ENCODE measurements at regions not wholly inside any gene's neighbourhood (a gene's known extent, or its start where the extent isn't known, plus 50 kb on each side); places are given as distances from the start of the nearest gene placed in this dataset.

- Histone ChIP-seq H3K9me1 (ENCODE audit: insufficient read depth, low read length) (no peaks in the 10 kb centered on the region), H3K4me2 (ENCODE audit: low read depth, low read length) (no peak overlapping the region), H2AK9ac (replicated peaks; ENCODE audit: low read depth, low read length, poor library complexity) (no peak overlapping the region), H3K18ac (ENCODE audit: low read depth, low read length) (no peak overlapping the region), H3K4me1 (ENCODE audit: control insufficient read depth, insufficient read depth, low read length) (no peaks in the 10 kb centered on the region), H3K27me3 (ENCODE audit: control insufficient read depth, insufficient read depth, low read length) (peaks cover 10% of the 10 kb centered on the region), H3K9ac (ENCODE audit: low read depth, low read length) (no peak overlapping the region), H4K8ac (ENCODE audit: low read depth in 2 of 2, low read length in 2 of 2) (no peak overlapping the region), H2BK15ac (ENCODE audit: low read depth, low read length) (no peak overlapping the region), H3K27ac (ENCODE audit: insufficient read depth, low read length) (no peak overlapping the region), H3K9me3 (ENCODE audit: control insufficient read depth, insufficient read depth, low read length) (no peaks in the 10 kb centered on the region), H3K23ac (ENCODE audit: low read depth, low read length) (no peak overlapping the region), H2BK120ac (ENCODE audit: low read depth, low read length) (no peak overlapping the region), H3K4me3 (ENCODE audit: insufficient read depth, low read depth, low read length) (no peak overlapping the region), H2BK20ac (ENCODE audit: low read depth, low read length) (no peak overlapping the region), H4K91ac (ENCODE audit: insufficient read depth, low read depth, low read length) (no peak overlapping the region), H3K56ac (ENCODE audit: extremely low read depth, insufficient read depth, low read length) (no peak overlapping the region), H3K79me1 (ENCODE audit: low read depth in 1 of 2, low read length in 2 of 2) (no peaks in the 10 kb centered on the region), H4K5ac (ENCODE audit: low read depth, low read length) (no peak overlapping the region), H2BK5ac (ENCODE audit: low read depth, low read length, poor library complexity, severe bottlenecking) (no peak overlapping the region), H3K14ac (replicated peaks; ENCODE audit: low read depth, low read length) (no peak overlapping the region), H4K20me1 (ENCODE audit: insufficient read depth, low read length) (no peaks in the 10 kb centered on the region), H2AK5ac (ENCODE audit: low read depth, low read length) (no peak overlapping the region), H3K4ac (ENCODE audit: low read depth, low read length) (no peak overlapping the region), H3K36me3 (ENCODE audit: control insufficient read depth, insufficient read depth, low read length) (no peaks in the 10 kb centered on the region), H2AFZ (replicated peaks; ENCODE audit: low read length, poor library complexity) (no peak overlapping the region)
- ATAC-seq (ENCODE audit: low read depth) (no peak), DNase-seq (no peak)
- TF ChIP-seq CHD1 (IDR thresholded peaks at IDR 0.05; ENCODE audit: low read depth, low read length) (no peak), USF2 (IDR thresholded peaks at IDR 0.05; ENCODE audit: low read depth, low read length) (no peak), MAZ (IDR thresholded peaks at IDR 0.05; ENCODE audit: borderline replicate concordance, low read depth, low read length) (no peak), CEBPB (IDR thresholded peaks at IDR 0.05; ENCODE audit: low read depth, low read length) (no peak), BHLHE40 (IDR thresholded peaks at IDR 0.05; ENCODE audit: low read depth, low read length) (no peak), FOS (IDR thresholded peaks at IDR 0.05; ENCODE audit: low read depth, low read length) (no peak), MAFK (IDR thresholded peaks at IDR 0.05; ENCODE audit: low read depth, low read length) (no peak), RCOR1 (IDR thresholded peaks at IDR 0.05; ENCODE audit: insufficient replicate concordance, low read length) (no peak), RAD21 (IDR thresholded peaks at IDR 0.05; ENCODE audit: low read length) (no peak), RFX5 (IDR thresholded peaks at IDR 0.05; ENCODE audit: low read depth, low read length) (no peak), MXI1 (IDR thresholded peaks at IDR 0.05; ENCODE audit: borderline replicate concordance, low read depth, low read length) (no peak), NFE2L2 (IDR thresholded peaks at IDR 0.05; ENCODE audit: low read depth, low read length) (no peak), POLR2A (IDR thresholded peaks at IDR 0.05; ENCODE audit: low read depth, low read length) (no peak), SMC3 (IDR thresholded peaks at IDR 0.05; ENCODE audit: low read depth, low read length) (no peak)
- TF ChIP-seq, protein P1, sequence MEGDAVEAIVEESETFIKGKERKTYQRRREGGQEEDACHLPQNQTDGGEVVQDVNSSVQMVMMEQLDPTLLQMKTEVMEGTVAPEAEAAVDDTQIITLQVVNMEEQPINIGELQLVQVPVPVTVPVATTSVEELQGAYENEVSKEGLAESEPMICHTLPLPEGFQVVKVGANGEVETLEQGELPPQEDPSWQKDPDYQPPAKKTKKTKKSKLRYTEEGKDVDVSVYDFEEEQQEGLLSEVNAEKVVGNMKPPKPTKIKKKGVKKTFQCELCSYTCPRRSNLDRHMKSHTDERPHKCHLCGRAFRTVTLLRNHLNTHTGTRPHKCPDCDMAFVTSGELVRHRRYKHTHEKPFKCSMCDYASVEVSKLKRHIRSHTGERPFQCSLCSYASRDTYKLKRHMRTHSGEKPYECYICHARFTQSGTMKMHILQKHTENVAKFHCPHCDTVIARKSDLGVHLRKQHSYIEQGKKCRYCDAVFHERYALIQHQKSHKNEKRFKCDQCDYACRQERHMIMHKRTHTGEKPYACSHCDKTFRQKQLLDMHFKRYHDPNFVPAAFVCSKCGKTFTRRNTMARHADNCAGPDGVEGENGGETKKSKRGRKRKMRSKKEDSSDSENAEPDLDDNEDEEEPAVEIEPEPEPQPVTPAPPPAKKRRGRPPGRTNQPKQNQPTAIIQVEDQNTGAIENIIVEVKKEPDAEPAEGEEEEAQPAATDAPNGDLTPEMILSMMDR (conservative IDR thresholded peaks at IDR 0.05; ENCODE audit: low read depth, low read length): no peak
- TF ChIP-seq, protein P2, sequence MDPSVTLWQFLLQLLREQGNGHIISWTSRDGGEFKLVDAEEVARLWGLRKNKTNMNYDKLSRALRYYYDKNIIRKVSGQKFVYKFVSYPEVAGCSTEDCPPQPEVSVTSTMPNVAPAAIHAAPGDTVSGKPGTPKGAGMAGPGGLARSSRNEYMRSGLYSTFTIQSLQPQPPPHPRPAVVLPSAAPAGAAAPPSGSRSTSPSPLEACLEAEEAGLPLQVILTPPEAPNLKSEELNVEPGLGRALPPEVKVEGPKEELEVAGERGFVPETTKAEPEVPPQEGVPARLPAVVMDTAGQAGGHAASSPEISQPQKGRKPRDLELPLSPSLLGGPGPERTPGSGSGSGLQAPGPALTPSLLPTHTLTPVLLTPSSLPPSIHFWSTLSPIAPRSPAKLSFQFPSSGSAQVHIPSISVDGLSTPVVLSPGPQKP (IDR thresholded peaks at IDR 0.05; ENCODE audit: borderline replicate concordance, low read depth, low read length): no peak
- POLR2A ChIA-PET (ENCODE audit: unreplicated experiment): no interaction called here
- 10% methylated on average over 1 of the region's 6 CpGs; no CpG with 5 or more reads in 1 of the 2 experiments for WGBS, 2 experiments (ENCODE audit: extremely low coverage in 2 of 2, insufficient read length in 1 of 2)
- no TSS peak for BruUV-seq (replicated peaks)
- in situ Hi-C loops (cut with MboI; ENCODE audit: low sequenced_read_pairs) (no loop called here), intact Hi-C loops (cut with micrococcal nuclease) (no loop called here), dilution Hi-C loops (cut with HindIII; ENCODE audit: low sequenced_read_pairs, unreplicated experiment) (no loop called here)
- CTCF ChIA-PET: no interaction called here
Observed at GRCh38 chr9:29211003-29211579, 1637.8 kb upstream of the C9orf72 start.
